GM18909 (cell line): ENCODE measurements at regions not wholly inside any gene's neighbourhood (a gene's known extent, or its start where the extent isn't known, plus 50 kb on each side); places are given as distances from the start of the nearest gene placed in this dataset.
"Not testable (repeated sequence)": the region's sequence is repeated elsewhere in the genome, so short reads cannot be mapped to it uniquely, and the experiment has no call there.

Experiments
- ATAC-seq: cut with Tn5 transposase; IDR thresholded peaks from one replicate; pipeline ENCODE4 v1.9.1; 2021; ENCODE audit warnings: mild to moderate bottlenecking; ENCODE audit not compliant: unreplicated experiment, poor library complexity

GRCh38 chr18:4578449-4578848 is 123.3 kb upstream of the DLGAP1 start:
- no peak for ATAC-seq

- ATAC-seq: no peak
These were observed 118.6 kb upstream of the DLGAP1 start for GRCh38 chr18:4573735-4574134.

GRCh38 chr18:4557502-4557901 is 102.4 kb upstream of the DLGAP1 start:
- ATAC-seq: no peak

- ATAC-seq: no peak
These were observed 95.9 kb upstream of the DLGAP1 start for GRCh38 chr18:4551001-4551360.

GRCh38 chr18:4549164-4549872 is 94.2 kb upstream of the DLGAP1 start:
- ATAC-seq: no peak

GRCh38 chr18:4547126-4547525 is 92.0 kb upstream of the DLGAP1 start:
- no peak for ATAC-seq

GRCh38 chr18:4544142-4544541 is 89.0 kb upstream of the DLGAP1 start:
- no peak for ATAC-seq

- no peak for ATAC-seq
These were observed 88.6 kb upstream of the DLGAP1 start for GRCh38 chr18:4543711-4544110.

GRCh38 chr18:4541588-4541987 is 86.5 kb upstream of the DLGAP1 start:
- ATAC-seq: no peak

- ATAC-seq: no peak
These were observed 81.3 kb upstream of the DLGAP1 start for GRCh38 chr18:4536447-4536846.

- ATAC-seq: no peak
These were observed 73.3 kb upstream of the DLGAP1 start for GRCh38 chr18:4528405-4528804.

- ATAC-seq: not testable (repeated sequence)
These were observed 72.7 kb upstream of the DLGAP1 start for GRCh38 chr18:4527826-4528225.

- ATAC-seq: no peak
These were observed 69.0 kb upstream of the DLGAP1 start for GRCh38 chr18:4524096-4524495.

- ATAC-seq: no peak
These were observed 56.1 kb upstream of the DLGAP1 start for GRCh38 chr18:4511166-4511565.

- no peak for ATAC-seq
These were observed 55.6 kb upstream of the DLGAP1 start for GRCh38 chr18:4510711-4511110.

GRCh38 chr18:4510160-4510559 is 55.1 kb upstream of the DLGAP1 start:
- ATAC-seq: no peak
